GM12878 (cell line): ENCODE measurements at regions not wholly inside any gene's neighbourhood (a gene's known extent, or its start where the extent isn't known, plus 50 kb on each side); places are given as distances from the start of the nearest gene placed in this dataset.

Source experiments
- EP300 ChIP-seq, 2 experiments: fragments of 150-350 bp in 1 of 2; IDR thresholded peaks; 2 replicates each; pipeline ENCODE4 v1.6.1; 2011 to 2012; ENCODE audit warnings: low read depth in 2 of 2, low read length in 2 of 2, borderline replicate concordance in 1 of 2, improper control_type of control experiment in 1 of 2, inconsistent platforms in 1 of 2; ENCODE audit not compliant: control insufficient read depth in 1 of 2
- ETV6 ChIP-seq, 2 experiments: fragments of 450-650 bp in 1 of 2; IDR thresholded peaks in 1 of 2; conservative IDR thresholded peaks in 1 of 2; 2 replicates each; pipeline ENCODE4 v1.6.1; 2014; ENCODE audit warnings: antibody characterized with exemption in 1 of 2, borderline replicate concordance in 1 of 2, low read depth in 1 of 2, mild to moderate bottlenecking in 1 of 2, moderate library complexity in 1 of 2
- FOXK2 ChIP-seq: fragments of 450-650 bp; IDR thresholded peaks from 2 replicates; pipeline ENCODE4 v1.6.1; 2017; ENCODE audit warnings: mild to moderate bottlenecking, moderate library complexity
- PAX8 ChIP-seq: fragments of 450-650 bp; IDR thresholded peaks from 2 replicates; pipeline ENCODE4 v1.6.1; 2017; ENCODE audit warnings: mild to moderate bottlenecking, moderate library complexity
- SIN3A ChIP-seq: IDR thresholded peaks from 2 replicates; pipeline ENCODE4 v1.6.1; 2012; ENCODE audit warnings: low read depth, low read length, improper control_type of control experiment
- SMAD1 ChIP-seq: fragments of 450-650 bp; IDR thresholded peaks from 2 replicates; pipeline ENCODE4 v1.6.1; 2018; ENCODE audit warnings: mild to moderate bottlenecking, low read depth; ENCODE audit not compliant: partially characterized antibody
- TCF7 ChIP-seq: IDR thresholded peaks from 2 replicates; pipeline ENCODE4 v1.6.1; 2014; ENCODE audit warnings: antibody characterized with exemption, borderline replicate concordance
- TF ChIP-seq, protein P1 (sequence below): IDR thresholded peaks from 2 replicates; pipeline ENCODE4 v1.6.1; 2012; ENCODE audit warnings: mild to moderate bottlenecking, low read depth, low read length
- TF ChIP-seq, protein P2 (sequence below), 3 experiments: IDR thresholded peaks in 2 of 3; conservative IDR thresholded peaks in 1 of 3; 2 replicates each; pipeline ENCODE4 v1.5.1; 2011; ENCODE audit warnings: low read depth in 3 of 3, low read length in 3 of 3, mild to moderate bottlenecking in 3 of 3, control low read depth in 2 of 3, moderate library complexity in 2 of 3, inconsistent platforms in 1 of 3, mixed read lengths in 1 of 3; ENCODE audit not compliant: control insufficient read depth in 2 of 3, insufficient read depth in 1 of 3; ENCODE audit errors: extremely low read depth in 1 of 3
- TF ChIP-seq, protein P3 (sequence below): fragments of 450-650 bp; IDR thresholded peaks from 2 replicates; pipeline ENCODE4 v1.6.1; 2017; ENCODE audit warnings: mild to moderate bottlenecking

DNA sequence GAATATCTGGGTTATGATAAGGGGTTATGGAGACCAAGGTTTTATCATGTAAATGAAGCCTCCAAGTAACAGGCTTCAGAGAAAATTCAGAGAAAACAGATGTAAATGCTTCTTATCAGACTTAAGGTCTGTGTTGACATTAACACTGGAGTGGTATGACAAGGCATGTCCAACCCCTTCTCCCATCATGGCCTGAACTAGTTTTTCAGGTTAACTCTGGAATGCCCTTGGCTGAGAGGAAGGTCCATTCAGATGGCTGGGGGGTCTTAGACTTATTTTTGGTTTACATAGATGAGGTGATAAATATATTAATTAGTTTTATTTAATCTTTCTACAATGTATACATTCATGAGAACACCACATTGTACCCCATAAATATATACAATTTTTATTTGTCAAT lies 399.6 kb downstream of the TBX15 start:
- TF ChIP-seq FOXK2 (no peak), PAX8 (no peak), SMAD1 (no peak), SIN3A (no peak), TCF7 (no peak), ETV6 (conservative IDR thresholded peaks at IDR 0.05 in 1 of 2, IDR thresholded peaks at IDR 0.05 in 1 of 2; ENCODE audit: borderline replicate concordance in 1 of 2, low read depth in 1 of 2) (no peak), EP300 (IDR thresholded peaks at IDR 0.05; ENCODE audit: borderline replicate concordance in 1 of 2, control insufficient read depth in 1 of 2, low read depth in 2 of 2, low read length in 2 of 2) (no peak)
- TF ChIP-seq, protein P1, sequence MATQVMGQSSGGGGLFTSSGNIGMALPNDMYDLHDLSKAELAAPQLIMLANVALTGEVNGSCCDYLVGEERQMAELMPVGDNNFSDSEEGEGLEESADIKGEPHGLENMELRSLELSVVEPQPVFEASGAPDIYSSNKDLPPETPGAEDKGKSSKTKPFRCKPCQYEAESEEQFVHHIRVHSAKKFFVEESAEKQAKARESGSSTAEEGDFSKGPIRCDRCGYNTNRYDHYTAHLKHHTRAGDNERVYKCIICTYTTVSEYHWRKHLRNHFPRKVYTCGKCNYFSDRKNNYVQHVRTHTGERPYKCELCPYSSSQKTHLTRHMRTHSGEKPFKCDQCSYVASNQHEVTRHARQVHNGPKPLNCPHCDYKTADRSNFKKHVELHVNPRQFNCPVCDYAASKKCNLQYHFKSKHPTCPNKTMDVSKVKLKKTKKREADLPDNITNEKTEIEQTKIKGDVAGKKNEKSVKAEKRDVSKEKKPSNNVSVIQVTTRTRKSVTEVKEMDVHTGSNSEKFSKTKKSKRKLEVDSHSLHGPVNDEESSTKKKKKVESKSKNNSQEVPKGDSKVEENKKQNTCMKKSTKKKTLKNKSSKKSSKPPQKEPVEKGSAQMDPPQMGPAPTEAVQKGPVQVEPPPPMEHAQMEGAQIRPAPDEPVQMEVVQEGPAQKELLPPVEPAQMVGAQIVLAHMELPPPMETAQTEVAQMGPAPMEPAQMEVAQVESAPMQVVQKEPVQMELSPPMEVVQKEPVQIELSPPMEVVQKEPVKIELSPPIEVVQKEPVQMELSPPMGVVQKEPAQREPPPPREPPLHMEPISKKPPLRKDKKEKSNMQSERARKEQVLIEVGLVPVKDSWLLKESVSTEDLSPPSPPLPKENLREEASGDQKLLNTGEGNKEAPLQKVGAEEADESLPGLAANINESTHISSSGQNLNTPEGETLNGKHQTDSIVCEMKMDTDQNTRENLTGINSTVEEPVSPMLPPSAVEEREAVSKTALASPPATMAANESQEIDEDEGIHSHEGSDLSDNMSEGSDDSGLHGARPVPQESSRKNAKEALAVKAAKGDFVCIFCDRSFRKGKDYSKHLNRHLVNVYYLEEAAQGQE, result no peak
- TF ChIP-seq, protein P2, sequence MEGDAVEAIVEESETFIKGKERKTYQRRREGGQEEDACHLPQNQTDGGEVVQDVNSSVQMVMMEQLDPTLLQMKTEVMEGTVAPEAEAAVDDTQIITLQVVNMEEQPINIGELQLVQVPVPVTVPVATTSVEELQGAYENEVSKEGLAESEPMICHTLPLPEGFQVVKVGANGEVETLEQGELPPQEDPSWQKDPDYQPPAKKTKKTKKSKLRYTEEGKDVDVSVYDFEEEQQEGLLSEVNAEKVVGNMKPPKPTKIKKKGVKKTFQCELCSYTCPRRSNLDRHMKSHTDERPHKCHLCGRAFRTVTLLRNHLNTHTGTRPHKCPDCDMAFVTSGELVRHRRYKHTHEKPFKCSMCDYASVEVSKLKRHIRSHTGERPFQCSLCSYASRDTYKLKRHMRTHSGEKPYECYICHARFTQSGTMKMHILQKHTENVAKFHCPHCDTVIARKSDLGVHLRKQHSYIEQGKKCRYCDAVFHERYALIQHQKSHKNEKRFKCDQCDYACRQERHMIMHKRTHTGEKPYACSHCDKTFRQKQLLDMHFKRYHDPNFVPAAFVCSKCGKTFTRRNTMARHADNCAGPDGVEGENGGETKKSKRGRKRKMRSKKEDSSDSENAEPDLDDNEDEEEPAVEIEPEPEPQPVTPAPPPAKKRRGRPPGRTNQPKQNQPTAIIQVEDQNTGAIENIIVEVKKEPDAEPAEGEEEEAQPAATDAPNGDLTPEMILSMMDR (IDR thresholded peaks at IDR 0.05 in 2 of 3, conservative IDR thresholded peaks at IDR 0.05 in 1 of 3; ENCODE audit: control insufficient read depth in 2 of 3, extremely low read depth in 1 of 3, insufficient read depth in 1 of 3, low read depth in 3 of 3, low read length in 3 of 3), result no peak
- TF ChIP-seq, protein P3, sequence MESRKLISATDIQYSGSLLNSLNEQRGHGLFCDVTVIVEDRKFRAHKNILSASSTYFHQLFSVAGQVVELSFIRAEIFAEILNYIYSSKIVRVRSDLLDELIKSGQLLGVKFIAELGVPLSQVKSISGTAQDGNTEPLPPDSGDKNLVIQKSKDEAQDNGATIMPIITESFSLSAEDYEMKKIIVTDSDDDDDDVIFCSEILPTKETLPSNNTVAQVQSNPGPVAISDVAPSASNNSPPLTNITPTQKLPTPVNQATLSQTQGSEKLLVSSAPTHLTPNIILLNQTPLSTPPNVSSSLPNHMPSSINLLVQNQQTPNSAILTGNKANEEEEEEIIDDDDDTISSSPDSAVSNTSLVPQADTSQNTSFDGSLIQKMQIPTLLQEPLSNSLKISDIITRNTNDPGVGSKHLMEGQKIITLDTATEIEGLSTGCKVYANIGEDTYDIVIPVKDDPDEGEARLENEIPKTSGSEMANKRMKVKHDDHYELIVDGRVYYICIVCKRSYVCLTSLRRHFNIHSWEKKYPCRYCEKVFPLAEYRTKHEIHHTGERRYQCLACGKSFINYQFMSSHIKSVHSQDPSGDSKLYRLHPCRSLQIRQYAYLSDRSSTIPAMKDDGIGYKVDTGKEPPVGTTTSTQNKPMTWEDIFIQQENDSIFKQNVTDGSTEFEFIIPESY, result no peak
